K562 (cell line): ENCODE measurements at regions not wholly inside any gene's neighbourhood (a gene's known extent, or its start where the extent isn't known, plus 50 kb on each side); places are given as distances from the start of the nearest gene placed in this dataset.

Experiments used
- ATAC-seq: fragments of 200-7000 bp; cut with Tn5 transposase; 3 replicates; pipeline ENCODE4 v1.9.1; 2020; ENCODE audit warnings: moderate library complexity
- BruUV-seq: library from RNA; stranded (reverse); fragments of 400-500 nt; replicated peaks from 2 replicates; lab custom pipeline; 2021; lab: Mats Ljungman, UMichigan
- CTCF ChIA-PET: fragments of 300-600 bp; formaldehyde crosslinking; extraction: SDS; loops from one replicate; lab custom pipeline; 2021; ENCODE audit warnings: low intra/inter-chr PET ratio; lab: Yijun Ruan, JAX
- POLR2A ChIA-PET: fragments of 300-600, 350-650 bp; sonication (Branson Sonifier 250); formaldehyde crosslinking; extraction: SDS; loops from one replicate; lab custom pipeline; 2021; ENCODE audit warnings: antibody characterized with exemption, inconsistent platforms; lab: Yijun Ruan, JAX
- DNase-seq, 4 experiments: peaks; one replicate each; pipeline versions ENCODE4 v3.0.0 to v3.0.0-alpha.2; 2011 to 2018; ENCODE audit warnings: low spot score in 3 of 4, mixed read lengths in 3 of 4; ENCODE audit errors: extremely low read depth in 1 of 4
- FAIRE-seq: peaks from 2 replicates; lab custom pipeline; 2011; peaks lifted over from hg19 to GRCh38; lab: Jason Lieb, UNC
- H2AFZ ChIP-seq: 2 replicates; pipeline ENCODE4 v1.6.0; 2011; ENCODE audit warnings: low read depth, low read length, control low read depth, inconsistent platforms
- H3K27ac ChIP-seq: fragments of 200-600 bp; 3 replicates; pipeline ENCODE4 v1.8.0; 2011; ENCODE audit warnings: low read depth, mild to moderate bottlenecking, control low read depth, inconsistent platforms, low read length, moderate library complexity, mixed read lengths; ENCODE audit errors: extremely low read depth
- H3K27me3 ChIP-seq, 2 experiments: fragments of 300-600 bp in 1 of 2; 2 replicates in 1 of 2; 3 replicates in 1 of 2; pipeline versions ENCODE4 v1.6.0 to v1.8.0; 2011; ENCODE audit warnings: inconsistent platforms in 2 of 2, low read length in 2 of 2, mild to moderate bottlenecking in 1 of 2, mixed read lengths in 1 of 2, moderate library complexity in 1 of 2; ENCODE audit not compliant: control insufficient read depth in 2 of 2, insufficient read depth in 2 of 2
- H3K36me3 ChIP-seq: fragments of 300-600 bp; 3 replicates; pipeline ENCODE4 v1.8.0; 2011; ENCODE audit warnings: mild to moderate bottlenecking, low read length, inconsistent platforms; ENCODE audit not compliant: control insufficient read depth, insufficient read depth
- H3K4me1 ChIP-seq, 2 experiments: fragments of 200-600 bp in 1 of 2; replicated peaks in 1 of 2; 2 replicates in 1 of 2; 3 replicates in 1 of 2; pipeline versions ENCODE4 v1.5.1 to v1.8.0; 2011; ENCODE audit warnings: inconsistent platforms in 2 of 2, low read length in 2 of 2, mild to moderate bottlenecking in 1 of 2, mixed read lengths in 1 of 2, moderate library complexity in 1 of 2; ENCODE audit not compliant: control insufficient read depth in 2 of 2, insufficient read depth in 2 of 2
- H3K4me2 ChIP-seq: 2 replicates; pipeline ENCODE4 v1.6.1; 2011; ENCODE audit warnings: low read length, control low read depth, inconsistent platforms, mixed read lengths; ENCODE audit not compliant: insufficient read depth
- H3K4me3 ChIP-seq: fragments of 200-600 bp; sonication (generic), shearing (Covaris generic); 2 replicates; pipeline ENCODE4 v1.5.1; 2016; ENCODE audit warnings: control low read depth, inconsistent platforms
- H3K79me2 ChIP-seq: fragments of 200-600 bp; 3 replicates; pipeline ENCODE4 v1.8.0; 2011; ENCODE audit warnings: low read length, inconsistent platforms; ENCODE audit not compliant: control insufficient read depth, insufficient read depth
- H3K9ac ChIP-seq, 2 experiments: 2 replicates each; pipeline versions ENCODE4 v1.6.0 to v1.6.1; 2011; ENCODE audit warnings: low read depth in 2 of 2, low read length in 2 of 2, control low read depth in 1 of 2, inconsistent platforms in 1 of 2, mild to moderate bottlenecking in 1 of 2, mixed read lengths in 1 of 2; ENCODE audit not compliant: insufficient read depth in 1 of 2
- H3K9me1 ChIP-seq: one replicate; pipeline ENCODE4 v1.6.0; 2011; ENCODE audit warnings: inconsistent platforms, mild to moderate bottlenecking, low read length, moderate library complexity; ENCODE audit not compliant: control insufficient read depth, insufficient read depth
- H3K9me3 ChIP-seq: replicated peaks from 2 replicates; pipeline ENCODE4 v1.5.1; 2011; ENCODE audit warnings: low read depth, low read length, inconsistent platforms; ENCODE audit not compliant: control insufficient read depth, insufficient read depth
- H4K20me1 ChIP-seq: replicated peaks from 2 replicates; pipeline ENCODE4 v1.6.1; 2011; ENCODE audit warnings: low read length, inconsistent platforms, mixed read lengths; ENCODE audit not compliant: control insufficient read depth, insufficient read depth
- MED1 ChIP-seq: sonication (generic); formaldehyde crosslinking; IDR thresholded peaks from 2 replicates; pipeline ENCODE4 v1.8.1; 2023; ENCODE audit warnings: missing genetic modification reagents, borderline replicate concordance
- MYBL2 ChIP-seq, 2 experiments: fragments of 450-650 bp in 1 of 2; sonication (generic) in 1 of 2; formaldehyde crosslinking in 1 of 2; IDR thresholded peaks; 2 replicates each; pipeline versions ENCODE4 v1.6.1 to v1.8.1; 2017 to 2022; ENCODE audit warnings: borderline replicate concordance in 1 of 2, inconsistent platforms in 1 of 2, low read depth in 1 of 2, mild to moderate bottlenecking in 1 of 2, missing genetic modification reagents in 1 of 2, moderate library complexity in 1 of 2
- RBFOX2 ChIP-seq: fragments of 200-400 bp; formaldehyde crosslinking; IDR thresholded peaks from 2 replicates; pipeline ENCODE4 v1.6.1; 2017; ENCODE audit warnings: low read depth, mild to moderate bottlenecking, low read length, moderate library complexity
- SMARCA5 ChIP-seq: fragments of 450-650 bp; IDR thresholded peaks from 2 replicates; pipeline ENCODE4 v1.6.1; 2016
- TCFL5 ChIP-seq: fragments of 250-450 bp; sonication (Bioruptor Pico); conservative IDR thresholded peaks from 2 replicates; pipeline ENCODE4 v1.6.1; 2021; ENCODE audit warnings: mild to moderate bottlenecking, moderate library complexity, matching md5 sums
- ZNF146 ChIP-seq: IDR thresholded peaks from one replicate; pipeline ENCODE4 v1.6.1; 2018; ENCODE audit warnings: missing compliant biosample characterization; ENCODE audit not compliant: unreplicated experiment
- ZNF445 ChIP-seq: fragments of 250-450 bp; sonication (Bioruptor Pico); IDR thresholded peaks from 2 replicates; pipeline ENCODE4 v1.4.0; 2020; ENCODE audit warnings: low read depth, mild to moderate bottlenecking, moderate library complexity
- ZNF586 ChIP-seq: fragments of 450-650 bp; formaldehyde crosslinking; conservative IDR thresholded peaks from 2 replicates; pipeline ENCODE4 v1.4.0; 2020; ENCODE audit warnings: mild to moderate bottlenecking, moderate library complexity
- WGBS: fragments of 100-300 bp; shearing (Covaris generic); methylation state at CpG from one replicate; pipeline ENCODE4 v1.1.6; 2016; ENCODE audit warnings: low coverage, mixed read lengths; ENCODE audit not compliant: insufficient coverage; ENCODE audit errors: missing lambda C conversion rate; 5-methylcytosine and 5-hydroxymethylcytosine counted together
- in situ Hi-C: fragments of 300-500 bp; cut with MboI; formaldehyde crosslinking; loops from 4 replicates; pipeline ENCODE4 v1.15.0; 2018; ENCODE audit warnings: inconsistent platforms, mixed read lengths
- intact Hi-C: fragments of 100-400 bp; cut with micrococcal nuclease; formaldehyde crosslinking; loops from 2 replicates; pipeline ENCODE4 v1.14.2; 2022
- TF ChIP-seq, protein P1 (sequence below): sonication (generic); formaldehyde crosslinking; IDR thresholded peaks from 2 replicates; pipeline ENCODE4 v1.8.0; 2022; ENCODE audit warnings: mild to moderate bottlenecking, missing genetic modification reagents

DNA sequence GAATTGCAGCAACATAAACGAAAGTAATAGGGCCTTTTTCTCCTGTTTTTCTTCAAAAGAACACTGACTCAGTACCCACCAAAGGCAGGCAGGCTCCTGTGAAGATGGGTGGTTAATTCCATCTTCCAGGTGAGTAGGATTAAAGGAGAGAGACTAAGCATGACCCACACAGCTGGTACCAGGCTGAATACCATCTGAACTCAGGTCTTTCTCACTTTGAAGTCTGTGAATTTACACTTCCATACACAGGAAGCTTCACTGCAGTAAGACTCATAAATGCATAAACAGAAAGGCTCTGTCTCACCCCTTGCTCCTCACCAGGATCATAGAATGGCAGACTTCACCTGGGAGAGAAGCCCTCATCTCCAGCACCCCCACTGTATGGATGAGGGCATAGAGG is 194.6 kb downstream of the KLF12 start:
- Histone ChIP-seq H3K4me3 (no peak overlapping the region), H3K27me3 (no peaks in the 10 kb centered on the region), H3K9ac (no peak overlapping the region), H3K4me1 (no peaks in the 10 kb centered on the region), H3K27ac (no peak overlapping the region), H4K20me1 (no peaks in the 10 kb centered on the region), H3K9me1 (no peaks in the 10 kb centered on the region), H2AFZ (no peak overlapping the region), H3K79me2 (no peaks in the 10 kb centered on the region), H3K9me3 (no peaks in the 10 kb centered on the region), H3K4me2 (no peak overlapping the region), H3K36me3 (no peaks in the 10 kb centered on the region)
- POLR2A ChIA-PET = no interaction called here
- in situ Hi-C loops = no loop called here
- ATAC-seq (no peak), DNase-seq (no peak), FAIRE-seq (no peak)
- WGBS = 0% methylated on average over 1 of the region's 1 CpG
- CTCF ChIA-PET = no interaction called here
- no peak for TF ChIP-seq MYBL2 (IDR thresholded peaks at IDR 0.05; ENCODE audit: low read depth)
- TF ChIP-seq MYBL2 (CRISPR knock-in tag; IDR thresholded peaks at IDR 0.05; ENCODE audit: borderline replicate concordance) = no peak
- no peak for TF ChIP-seq MED1 (CRISPR knock-in tag)
- no peak for TF ChIP-seq TCFL5 (CRISPR knock-in tag)
- no peak for TF ChIP-seq RBFOX2
- TF ChIP-seq ZNF586 = no peak
- TF ChIP-seq, protein P1, sequence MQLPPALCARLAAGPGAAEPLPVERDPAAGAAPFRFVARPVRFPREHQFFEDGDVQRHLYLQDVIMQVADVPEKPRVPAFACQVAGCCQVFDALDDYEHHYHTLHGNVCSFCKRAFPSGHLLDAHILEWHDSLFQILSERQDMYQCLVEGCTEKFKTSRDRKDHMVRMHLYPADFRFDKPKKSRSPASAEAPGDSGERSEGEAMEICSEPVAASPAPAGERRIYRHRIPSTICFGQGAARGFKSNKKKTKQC = no peak
- no peak for TF ChIP-seq ZNF146 (CRISPR knock-in tag)
- TF ChIP-seq SMARCA5 = no peak
- no peak for TF ChIP-seq ZNF445 (CRISPR knock-in tag)
- BruUV-seq = no TSS peak
- intact Hi-C loops = no loop called here
